Dermis blood vessel endothelial cell (primary cell): ENCODE measurements at regions not wholly inside any gene's neighbourhood (a gene's known extent, or its start where the extent isn't known, plus 50 kb on each side); places are given as distances from the start of the nearest gene placed in this dataset.
"Not testable (repeated sequence)": the region's sequence is repeated elsewhere in the genome, so short reads cannot be mapped to it uniquely, and the experiment has no call there.

Source experiments
- DNase-seq: peaks from one replicate; pipeline ENCODE4 v3.0.0; 2010

DNA sequence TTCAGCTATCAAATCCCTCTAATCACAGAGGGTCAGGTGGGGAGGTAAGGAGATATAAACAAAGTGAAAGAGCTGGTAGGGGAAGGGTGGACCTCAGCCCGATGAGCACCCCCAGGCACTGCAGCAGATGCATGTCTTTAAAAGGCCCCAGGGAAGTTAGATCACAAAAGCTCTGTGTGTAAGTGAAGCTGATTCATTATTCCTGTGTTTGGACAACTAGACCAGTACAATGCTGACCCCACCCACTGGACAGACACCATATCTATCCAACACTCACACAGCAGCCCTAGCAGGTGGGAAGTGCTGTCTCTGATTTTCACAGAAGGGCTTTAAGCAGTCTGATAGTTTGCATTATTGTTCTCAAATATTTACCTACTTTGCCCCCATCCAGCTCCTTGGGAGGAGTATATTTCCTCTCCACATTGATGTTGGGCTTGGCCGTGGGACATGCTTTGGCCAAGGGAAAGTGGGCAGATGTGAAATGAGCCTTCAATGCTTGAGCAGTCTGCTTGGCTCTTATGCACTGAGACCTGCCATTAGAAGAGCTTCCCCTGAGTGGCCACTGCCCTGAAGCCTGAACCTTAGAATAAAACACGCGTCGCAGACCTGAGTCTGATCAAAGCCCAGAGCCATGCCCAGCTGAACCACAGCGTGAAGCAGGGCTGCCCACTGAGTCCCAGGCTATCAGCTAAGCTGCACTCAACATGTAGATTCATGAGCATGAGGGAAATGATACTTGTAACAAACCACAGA lies 111.4 kb downstream of the COPS8 start:
- DNase-seq = peak; percentile 13

DNA sequence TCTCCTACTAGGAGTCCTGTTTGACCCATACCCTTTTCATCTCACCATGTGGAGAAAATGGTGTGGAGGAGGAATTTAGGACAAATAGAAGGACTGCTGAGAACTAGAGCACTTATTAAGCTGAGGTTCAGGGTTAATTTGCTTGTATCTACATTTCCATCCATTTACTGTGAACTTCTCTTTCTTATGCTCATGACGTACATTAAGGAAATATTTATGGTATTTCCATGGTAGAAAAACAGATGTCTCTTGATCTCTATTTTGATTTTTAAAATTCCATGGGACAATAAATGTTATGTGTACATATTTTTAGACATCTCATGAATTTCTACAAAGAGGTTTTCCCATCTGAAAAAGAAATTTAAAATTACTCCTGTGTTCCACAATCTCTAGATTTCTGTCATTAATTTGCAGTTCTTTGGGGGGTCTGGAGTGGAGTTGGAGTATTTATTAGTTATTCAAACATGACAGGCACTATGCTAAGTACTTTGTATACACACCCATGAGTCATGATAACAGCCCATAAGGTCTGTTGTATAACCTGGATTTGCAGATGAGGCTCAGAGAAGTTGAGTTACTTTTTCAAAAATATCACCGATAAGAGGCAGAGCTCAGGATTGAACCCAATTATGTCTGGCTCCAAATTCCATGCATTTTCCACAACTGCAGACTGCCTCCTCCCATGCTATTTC lies 112.6 kb downstream of the COPS8 start:
- no peak for DNase-seq

DNA sequence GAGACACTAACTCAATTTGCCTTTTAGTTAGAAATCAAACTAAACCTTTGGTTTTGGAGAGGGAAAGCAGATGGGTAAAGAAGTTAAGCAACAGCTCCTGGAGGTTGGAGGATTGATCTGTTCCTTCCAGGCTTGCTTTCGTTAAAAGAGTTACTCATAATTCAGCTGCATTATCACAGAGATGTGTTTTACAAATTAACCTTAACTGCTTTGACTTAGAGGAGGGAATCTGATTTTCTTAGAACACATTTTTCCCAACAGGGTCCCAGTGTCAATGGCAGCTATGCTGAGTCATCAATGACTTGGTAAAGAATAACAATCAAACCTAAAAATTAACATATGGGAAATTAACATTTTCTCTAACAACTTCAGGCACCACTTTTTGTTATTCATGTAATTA lies 113.4 kb downstream of the COPS8 start:
- DNase-seq = no peak

DNA sequence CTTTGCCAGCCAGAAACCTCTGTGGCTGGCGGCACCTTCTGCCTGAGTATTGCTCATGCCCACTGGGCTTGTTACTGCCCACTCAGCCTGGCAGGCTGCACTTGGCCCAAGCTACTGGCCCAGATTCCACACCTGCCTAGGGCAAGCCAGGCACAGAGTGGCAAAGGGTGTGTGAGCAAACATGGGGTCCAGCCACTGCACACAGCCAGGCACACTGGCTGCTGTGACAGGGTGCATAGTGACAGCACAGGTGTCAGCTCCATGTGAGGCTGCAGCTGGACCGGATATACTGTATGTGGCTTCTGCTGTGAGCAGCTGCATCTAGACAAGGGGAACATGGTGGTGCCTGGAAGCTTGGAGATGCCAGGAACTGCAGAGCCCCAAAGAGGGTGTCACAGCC lies 113.9 kb downstream of the COPS8 start:
- DNase-seq = no peak

DNA sequence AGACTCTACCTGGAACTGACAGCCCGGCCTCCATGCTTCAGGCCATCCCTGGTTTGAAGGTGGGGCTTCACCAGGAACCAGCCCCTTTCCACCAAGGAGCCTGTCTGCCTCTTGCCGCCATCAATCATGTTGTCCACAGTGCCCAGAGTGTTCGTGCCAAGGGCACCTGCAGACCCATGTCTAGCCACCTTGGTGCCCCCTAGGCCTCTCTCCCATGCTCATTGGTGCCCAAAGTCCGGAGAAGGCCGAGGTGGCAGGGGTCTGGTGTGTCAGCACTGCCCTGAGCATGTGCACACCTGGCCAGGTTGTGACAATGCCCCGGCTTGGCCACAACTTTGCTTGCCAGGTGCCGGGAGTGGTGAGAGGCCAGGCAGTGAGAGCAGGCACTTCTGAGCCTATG lies 114.8 kb downstream of the COPS8 start:
- no peak for DNase-seq

DNA sequence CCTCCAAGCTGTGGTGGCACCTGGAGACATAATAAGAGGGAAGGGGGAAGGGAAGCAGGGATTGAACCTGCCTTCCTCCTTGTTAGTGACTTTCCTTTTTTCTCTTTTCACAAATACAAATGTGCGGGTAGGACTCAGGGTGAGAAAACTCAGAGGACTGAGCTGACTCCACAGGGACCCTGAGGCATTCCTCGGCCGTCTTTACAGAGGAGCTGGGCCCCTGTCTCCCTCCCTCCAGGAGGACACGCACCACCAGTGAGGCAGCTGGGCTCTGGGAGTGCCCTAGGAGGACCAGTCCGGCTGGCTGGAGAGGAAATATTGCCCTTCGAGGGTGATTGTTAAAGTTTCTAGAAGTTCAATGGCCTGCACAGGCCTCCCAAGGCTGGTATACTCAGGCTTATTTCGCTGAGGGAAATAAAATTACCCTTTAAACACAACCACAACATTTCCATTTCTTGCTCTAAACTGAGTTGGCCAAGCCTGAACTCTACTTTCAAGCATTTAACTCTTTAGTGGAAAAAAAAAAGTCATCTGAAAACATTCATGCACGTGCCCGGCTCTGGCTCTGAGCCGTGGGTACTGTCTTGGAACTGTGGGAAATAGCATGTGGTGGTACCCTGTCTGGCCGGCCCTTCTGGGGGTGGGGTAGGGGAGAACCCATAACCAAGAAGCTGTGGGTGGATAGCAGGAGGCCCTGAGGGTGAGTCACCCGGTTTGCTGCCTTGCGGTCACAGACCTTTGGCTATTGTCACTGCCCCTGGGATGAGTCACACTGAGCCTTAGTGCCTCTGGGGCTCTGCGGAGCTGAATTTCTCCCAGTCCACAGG lies 116.0 kb downstream of the COPS8 start:
- peak; percentile 6 for DNase-seq

DNA sequence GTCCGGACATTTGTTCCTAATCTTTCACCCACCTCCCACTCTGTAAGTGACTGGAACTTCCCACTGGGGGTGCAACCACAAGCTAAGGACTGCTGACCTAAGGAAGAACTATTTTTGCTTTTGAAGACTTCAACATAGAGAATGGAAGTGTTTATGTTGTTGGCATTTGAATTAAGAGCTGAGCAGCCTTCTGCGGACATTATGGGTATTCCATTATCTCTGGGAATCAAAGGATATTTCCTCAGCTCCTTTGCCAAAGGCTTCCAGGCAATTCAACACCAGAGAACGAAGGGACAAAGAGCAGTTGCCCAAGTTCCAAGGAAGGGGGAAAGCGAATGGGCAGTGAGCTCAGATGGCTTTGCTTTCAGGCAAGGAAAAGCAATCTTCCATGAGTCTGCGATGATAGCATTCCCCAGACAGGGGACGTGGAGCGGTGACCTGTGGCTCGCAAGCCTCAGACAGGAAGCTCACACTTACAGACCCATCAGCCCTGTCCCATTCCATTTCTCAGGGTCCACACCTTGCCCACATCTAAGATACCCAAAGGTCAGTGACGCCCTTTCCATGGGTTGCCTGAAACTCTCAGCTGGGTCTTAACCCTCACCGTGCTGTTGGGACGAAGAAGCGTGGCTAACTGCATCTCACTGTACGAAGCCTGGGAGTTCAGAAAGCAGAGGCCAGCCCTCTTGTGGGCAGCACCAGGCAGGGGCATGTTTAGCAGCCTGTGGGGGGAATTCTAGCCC lies 116.8 kb downstream of the COPS8 start:
- no peak for DNase-seq

DNA sequence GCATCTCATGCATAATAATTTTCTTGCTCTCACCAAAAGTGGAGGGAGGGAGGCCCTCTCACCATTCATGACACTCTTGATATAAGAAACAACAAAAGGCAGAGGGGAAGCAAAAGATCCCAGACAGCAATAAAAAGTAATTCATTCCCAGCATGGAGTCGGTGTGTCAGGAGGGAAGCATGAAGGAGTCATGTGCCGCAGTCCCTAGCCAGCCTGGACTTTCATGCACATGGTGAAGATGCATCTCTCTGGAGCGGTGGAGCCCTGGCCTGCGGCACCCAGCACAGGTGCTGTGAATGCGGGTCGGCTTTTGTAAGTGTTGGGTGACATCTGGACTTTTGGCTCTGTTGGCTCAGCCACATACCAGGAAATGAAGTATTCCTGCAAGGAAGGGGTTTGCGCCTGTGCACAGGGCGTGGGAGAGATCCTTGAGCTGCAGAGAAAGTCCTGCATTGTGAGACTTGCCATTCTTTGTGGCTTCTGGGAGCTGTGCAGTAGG lies 119.4 kb downstream of the COPS8 start:
- peak; percentile 13 for DNase-seq

DNA sequence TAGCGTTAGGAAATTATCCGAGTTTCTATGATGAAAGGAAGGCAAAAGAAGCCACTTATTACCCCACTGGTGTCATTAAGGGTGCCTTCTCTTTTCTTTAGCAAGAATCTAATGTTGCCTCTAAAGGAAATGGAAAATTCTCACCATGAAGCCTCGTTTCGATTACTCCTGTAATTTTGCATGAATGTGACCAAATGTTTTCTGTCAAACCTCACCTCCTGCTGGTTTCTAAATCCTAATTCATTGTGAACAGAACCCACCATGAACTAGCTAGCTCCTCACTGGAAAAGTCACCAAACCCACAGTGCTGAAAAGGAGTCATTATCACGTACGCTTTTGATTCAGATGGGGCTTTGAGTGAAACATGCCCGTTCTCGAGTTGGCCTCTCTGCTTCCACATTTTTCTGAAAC lies 119.9 kb downstream of the COPS8 start:
- no peak for DNase-seq

DNA sequence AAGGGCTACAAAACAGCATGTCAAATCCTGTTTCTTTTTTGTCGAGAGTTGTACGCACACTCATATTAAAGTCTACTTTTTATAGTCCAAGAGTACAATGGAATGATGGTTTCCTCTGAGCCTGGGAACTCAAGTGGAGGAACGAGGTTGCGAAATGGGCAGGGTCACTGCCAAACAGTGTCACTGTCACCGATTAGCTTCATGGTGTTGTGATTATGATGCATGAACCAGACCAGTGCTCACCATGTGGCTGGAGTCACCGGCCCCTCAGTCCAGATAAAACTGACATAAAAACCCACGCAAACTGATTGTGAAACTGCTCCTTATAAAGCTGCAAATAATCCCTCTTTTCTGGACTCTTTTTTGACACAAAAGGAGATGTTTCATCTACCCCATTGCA lies 122.0 kb downstream of the COPS8 start:
- no peak for DNase-seq

DNA sequence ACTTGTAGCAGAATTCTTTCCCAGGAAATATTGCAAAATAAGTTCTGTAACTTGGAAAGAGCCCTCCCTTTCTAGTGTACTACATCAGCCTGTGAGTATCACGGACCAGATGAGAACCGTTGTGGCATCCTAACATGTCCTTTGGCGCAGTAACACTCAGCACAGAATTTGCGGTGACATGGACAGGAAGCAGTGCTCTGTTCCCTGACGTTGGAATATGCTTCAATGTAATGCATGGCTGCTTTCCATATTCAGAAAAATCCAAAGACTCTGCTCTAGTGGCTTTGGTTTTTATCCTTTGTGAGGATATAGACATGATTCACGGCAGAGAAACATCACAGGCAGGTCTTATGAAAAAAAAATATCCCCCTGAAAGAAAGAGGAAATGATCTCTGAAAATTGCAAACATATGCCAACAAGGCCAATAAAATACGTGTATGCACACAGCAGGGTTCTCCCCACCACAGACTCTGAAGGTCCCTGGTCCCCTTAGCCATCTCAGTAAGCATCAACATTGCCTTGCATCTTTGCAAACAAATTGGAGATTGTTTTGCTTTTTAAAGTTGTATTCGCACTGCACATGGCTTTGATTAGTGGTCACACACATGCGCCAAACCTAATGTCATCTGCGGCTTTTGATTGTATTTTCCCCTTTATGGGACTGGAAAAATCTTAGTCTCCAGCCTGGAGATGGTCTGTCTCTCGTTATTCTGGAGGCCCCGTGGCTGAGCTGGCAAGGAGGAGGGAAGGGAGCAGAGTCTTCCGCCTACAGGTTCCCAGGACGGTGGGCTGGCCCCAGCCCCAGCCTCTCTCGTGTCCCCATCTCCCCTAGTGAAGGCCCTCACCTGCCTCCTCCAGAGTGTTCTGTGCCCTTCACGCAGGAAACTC lies 122.9 kb downstream of the COPS8 start:
- no peak for DNase-seq

DNA sequence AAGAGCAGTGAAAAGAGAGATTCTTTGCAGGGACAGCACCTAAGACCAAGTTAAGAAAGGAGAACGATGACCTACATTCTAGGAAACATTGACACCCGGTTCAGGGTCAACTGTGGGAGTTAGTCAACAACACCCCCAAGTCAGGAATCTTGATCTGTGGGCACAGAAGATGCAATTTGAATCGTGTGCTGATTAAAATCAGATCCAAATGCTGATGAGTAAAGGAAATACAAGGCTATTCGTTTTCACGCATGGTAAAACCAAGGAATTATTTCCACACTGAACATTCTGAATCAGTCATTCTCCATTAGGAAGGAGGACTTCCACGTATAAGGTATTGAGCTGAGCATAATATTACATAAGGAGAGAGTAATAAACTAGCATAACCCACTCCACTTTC lies 124.2 kb downstream of the COPS8 start:
- no peak for DNase-seq

DNA sequence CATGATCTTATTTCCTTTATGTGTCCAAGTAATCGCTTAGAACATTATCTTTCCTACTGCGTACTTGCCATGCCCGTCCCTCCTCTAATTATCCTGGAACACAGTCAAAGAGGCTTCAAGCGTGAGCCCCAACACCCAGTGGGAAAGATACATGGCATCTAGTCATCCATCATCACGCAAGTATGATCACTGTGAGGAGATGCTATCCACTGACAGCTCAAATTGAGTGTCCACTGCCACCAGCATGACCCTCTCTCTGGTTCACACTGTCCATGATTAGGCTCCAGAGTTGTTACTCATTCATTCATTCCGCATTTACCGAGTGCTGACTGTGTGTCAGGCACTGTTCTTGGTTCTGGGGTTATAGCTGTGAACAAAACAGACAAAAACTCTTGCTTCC lies 124.6 kb downstream of the COPS8 start:
- DNase-seq = no peak

DNA sequence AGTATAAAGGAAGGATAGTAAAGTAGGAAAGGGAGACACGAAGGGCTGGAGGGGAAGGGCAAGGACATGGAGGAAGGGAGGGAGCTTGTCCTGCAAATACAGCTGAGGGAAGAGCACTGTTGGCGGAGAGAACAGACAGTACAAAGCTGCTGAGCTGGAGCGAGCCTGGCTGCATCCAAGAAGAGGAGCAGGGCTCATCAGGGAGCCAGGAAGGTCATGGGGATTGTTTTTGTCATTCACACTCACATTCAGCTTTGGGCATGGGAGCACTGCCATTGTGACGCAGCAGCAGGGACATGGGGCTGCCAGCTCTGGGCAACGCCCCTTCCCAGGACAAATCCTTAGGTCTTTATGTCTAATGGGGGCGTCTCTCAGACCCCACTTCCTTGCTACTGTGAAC lies 125.1 kb downstream of the COPS8 start:
- no peak for DNase-seq

DNA sequence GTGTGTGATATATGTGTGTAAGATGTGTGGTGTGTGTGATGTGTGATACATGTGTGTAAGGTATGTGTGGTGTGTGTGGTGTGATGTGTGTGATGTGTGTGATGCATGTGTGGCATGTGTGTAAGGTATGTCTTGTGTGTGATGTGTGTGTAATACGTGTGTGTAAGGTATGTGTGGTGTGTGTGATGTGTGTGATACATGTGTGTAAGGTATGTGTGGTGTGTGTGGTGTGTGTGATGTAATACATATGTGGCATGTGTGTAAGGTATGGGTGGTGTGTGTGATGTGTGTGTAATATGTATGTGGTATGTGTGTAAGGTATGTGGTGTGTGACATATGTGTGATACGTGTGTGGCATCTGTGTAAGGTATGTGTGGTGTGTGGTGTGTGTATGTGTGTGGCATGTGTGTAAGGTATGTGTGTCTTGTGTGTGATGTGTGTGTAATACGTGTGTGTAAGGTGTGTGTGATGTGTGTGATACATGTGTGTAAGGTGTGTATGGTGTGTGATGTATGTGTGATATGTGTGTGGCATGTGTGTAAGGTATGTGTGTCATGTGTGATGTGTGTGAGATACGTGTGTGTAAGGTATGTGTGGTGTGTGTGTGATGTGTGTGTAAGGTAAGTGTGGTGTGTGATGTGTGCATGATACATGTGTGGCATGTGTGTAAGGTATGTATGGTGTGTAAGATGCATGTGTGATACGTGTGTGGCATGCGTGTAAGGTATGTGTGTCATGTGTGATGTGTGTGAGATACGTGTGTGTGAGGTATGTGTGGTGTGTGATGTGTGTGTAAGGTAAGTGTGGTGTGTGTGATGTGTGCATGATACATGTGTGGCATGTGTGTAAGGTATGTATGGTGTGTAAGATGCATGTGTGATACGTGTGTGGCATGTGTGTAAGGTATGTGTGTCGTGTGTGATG lies 126.9 kb downstream of the COPS8 start:
- DNase-seq = not testable (repeated sequence)

DNA sequence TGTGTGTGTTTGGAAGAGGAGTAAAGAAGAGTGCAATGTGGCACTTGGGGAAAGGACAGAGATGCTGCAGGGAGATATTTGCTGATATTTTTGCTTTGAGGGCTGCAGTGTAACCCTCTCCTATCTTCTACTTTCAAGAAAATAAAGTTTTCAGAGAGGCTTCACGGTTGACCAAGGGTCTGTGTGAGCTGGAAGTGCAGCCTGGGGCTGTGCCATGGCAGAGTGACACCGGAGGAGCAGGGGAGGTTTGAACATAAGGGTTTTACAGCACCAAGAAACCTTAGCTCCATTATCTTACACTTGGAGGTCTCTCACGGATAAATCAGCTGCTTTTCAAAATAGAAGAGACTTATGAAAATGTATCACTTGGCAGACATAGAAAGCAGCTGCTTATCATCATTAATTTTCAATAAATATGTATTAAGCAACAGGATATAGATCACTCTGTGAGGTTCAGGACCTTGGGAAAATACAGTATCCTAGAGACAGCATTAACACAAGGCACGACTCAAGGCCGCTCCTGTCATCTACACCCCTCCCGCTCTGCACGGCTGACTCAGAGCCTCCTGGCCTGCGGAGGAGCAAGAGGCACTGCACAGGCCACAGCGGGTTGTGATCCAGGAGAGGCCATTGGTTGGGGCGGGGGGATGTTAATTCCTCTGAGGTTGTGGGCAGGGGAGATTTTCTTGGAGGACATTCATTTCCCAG lies 127.8 kb downstream of the COPS8 start:
- DNase-seq = no peak

DNA sequence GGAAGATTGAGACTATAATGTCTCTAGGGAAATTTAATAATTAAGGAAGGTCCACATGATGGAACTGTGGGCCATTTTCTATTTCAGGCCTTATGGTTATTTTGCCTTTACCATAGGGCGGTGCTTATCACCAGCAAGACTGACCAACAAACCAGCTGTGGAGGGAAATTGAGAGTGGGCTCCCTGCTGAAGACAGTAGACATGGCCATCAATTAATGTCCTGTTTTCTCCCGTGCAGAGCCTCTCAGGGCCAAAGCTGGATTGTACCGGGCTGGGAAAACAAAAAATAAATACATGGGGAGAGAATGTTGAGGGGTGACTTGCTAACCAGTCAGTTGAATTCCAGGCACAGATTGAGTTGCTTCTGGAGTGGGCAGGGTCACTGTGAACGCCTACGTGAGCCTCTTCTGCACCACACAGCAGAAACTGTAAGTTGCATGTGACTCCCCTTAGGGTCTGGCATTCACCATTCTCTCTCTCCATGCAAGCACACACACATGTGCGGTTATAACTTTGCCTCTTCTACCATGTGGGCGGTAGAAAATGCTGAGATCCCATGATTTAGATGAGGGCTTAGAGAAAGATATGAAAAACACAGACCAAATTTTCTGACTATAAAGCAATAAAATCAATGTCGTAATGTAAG lies 128.5 kb downstream of the COPS8 start:
- no peak for DNase-seq

DNA sequence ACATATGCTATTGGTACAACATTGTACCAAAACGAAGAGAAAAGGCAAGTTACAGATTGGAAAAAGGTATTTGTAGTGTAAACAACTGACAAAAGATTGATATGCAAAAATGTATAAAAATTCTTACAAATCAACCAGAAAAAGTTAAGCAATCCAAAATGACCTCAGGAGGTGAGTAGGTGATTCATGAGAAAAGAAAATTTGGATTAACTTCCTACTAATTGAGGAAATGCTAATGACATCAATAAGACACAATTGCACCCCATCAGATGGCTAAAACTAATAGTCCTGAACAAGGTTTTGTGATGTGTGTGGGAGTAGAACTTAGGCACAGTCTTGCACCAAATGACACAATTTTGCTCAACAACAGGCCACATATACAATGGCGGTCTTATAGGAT lies 129.3 kb downstream of the COPS8 start:
- DNase-seq = no peak

DNA sequence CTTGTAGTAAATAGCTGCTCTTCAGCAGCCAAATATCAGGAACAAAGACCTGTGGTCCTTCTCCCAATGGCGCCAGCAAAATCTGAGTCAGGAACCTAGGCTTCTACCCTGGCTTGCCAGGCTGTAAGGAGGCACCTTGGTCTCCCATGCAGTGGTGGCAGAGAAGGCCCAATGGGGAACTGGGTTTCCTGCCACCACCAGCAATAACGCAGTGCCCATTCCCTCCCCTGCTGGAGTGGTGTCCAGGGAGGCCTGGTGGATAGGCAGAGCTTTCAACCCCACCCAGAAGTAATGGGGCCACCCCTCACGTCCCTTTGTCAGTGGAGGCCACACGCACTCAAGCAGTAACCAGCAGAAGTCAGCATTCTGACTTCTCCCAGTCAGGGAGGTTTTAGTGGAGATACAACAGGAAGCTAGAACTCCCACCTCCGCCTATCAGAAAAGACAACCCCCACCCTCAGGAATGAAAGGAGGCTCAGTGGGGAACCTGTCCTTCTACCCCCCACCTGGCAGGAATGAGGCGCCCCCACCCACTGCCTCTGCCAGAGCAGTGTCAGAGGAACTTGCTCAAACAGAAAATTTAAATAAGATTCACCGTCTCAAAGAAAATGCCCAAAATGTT lies 132.4 kb downstream of the COPS8 start:
- DNase-seq = no peak
